WTC11 (cell line): ENCODE measurements at regions not wholly inside any gene's neighbourhood (a gene's known extent, or its start where the extent isn't known, plus 50 kb on each side); places are given as distances from the start of the nearest gene placed in this dataset.

Experiments
- ATAC-seq: fragments of 200-7000 bp; cut with Tn5 transposase; 2 replicates; pipeline ENCODE4 v1.10.0; 2021; ENCODE audit warnings: mild to moderate bottlenecking, moderate library complexity
- CTCF ChIA-PET: fragments of 300-600 bp; sonication (Branson Sonifier 250); formaldehyde crosslinking; loops from one replicate; lab custom pipeline; 2021; ENCODE audit warnings: antibody characterized with exemption; lab: Charles Lee
- POLR2A ChIA-PET: fragments of 350-600 bp; sonication (Branson Sonifier 250); formaldehyde crosslinking; loops from one replicate; lab custom pipeline; 2021; ENCODE audit warnings: antibody characterized with exemption; lab: Charles Lee
- DNase-seq: peaks from one replicate; pipeline ENCODE4 v3.0.0; 2021; ENCODE audit warnings: low spot score
- H3K27ac Mint-ChIP-seq: 2 replicates; pipeline ENCODE4 v1.8.0; 2021; ENCODE audit warnings: mixed read lengths
- H3K27me3 Mint-ChIP-seq: 2 replicates; pipeline ENCODE4 v1.8.0; 2021; ENCODE audit warnings: low read depth, mild to moderate bottlenecking, moderate library complexity, mixed read lengths
- H3K36me3 Mint-ChIP-seq: 2 replicates; pipeline ENCODE4 v1.8.0; 2021; ENCODE audit warnings: mixed read lengths
- H3K4me1 Mint-ChIP-seq: 2 replicates; pipeline ENCODE4 v1.8.0; 2022; ENCODE audit warnings: mixed read lengths
- H3K4me3 Mint-ChIP-seq: 2 replicates; pipeline ENCODE4 v1.8.0; 2021; ENCODE audit warnings: mild to moderate bottlenecking, moderate library complexity, mixed read lengths
- H3K9me3 Mint-ChIP-seq: 2 replicates; pipeline ENCODE4 v1.8.0; 2021; ENCODE audit warnings: mixed read lengths
- ATF3 ChIP-seq: sonication (generic); formaldehyde crosslinking; conservative IDR thresholded peaks from 2 replicates; pipeline ENCODE4 v1.8.1; 2022; ENCODE audit warnings: mild to moderate bottlenecking, missing genetic modification reagents
- CDX4 ChIP-seq: fragments of 250-450 bp; sonication (Bioruptor Pico); IDR thresholded peaks from 2 replicates; pipeline ENCODE4 v1.9.0; 2021; ENCODE audit warnings: moderate library complexity, mild to moderate bottlenecking, inconsistent platforms, borderline replicate concordance
- CREB1 ChIP-seq: sonication (generic); formaldehyde crosslinking; IDR thresholded peaks from 2 replicates; pipeline ENCODE4 v1.8.0; 2023; ENCODE audit warnings: mild to moderate bottlenecking, missing genetic modification reagents
- ESRRA ChIP-seq: sonication (generic); formaldehyde crosslinking; IDR thresholded peaks from 2 replicates; pipeline ENCODE4 v1.8.1; 2022; ENCODE audit warnings: mild to moderate bottlenecking, missing genetic modification reagents, borderline replicate concordance
- GRHL2 ChIP-seq: fragments of 250-450 bp; sonication (Bioruptor Pico); IDR thresholded peaks from 2 replicates; pipeline ENCODE4 v1.8.0; 2022; ENCODE audit warnings: mild to moderate bottlenecking, moderate library complexity; ENCODE audit not compliant: insufficient replicate concordance, severe bottlenecking
- MAX ChIP-seq: sonication (generic); formaldehyde crosslinking; IDR thresholded peaks from 2 replicates; pipeline ENCODE4 v1.8.0; 2022; ENCODE audit warnings: mild to moderate bottlenecking, missing genetic modification reagents
- NR1H2 ChIP-seq: sonication (generic); formaldehyde crosslinking; IDR thresholded peaks from 2 replicates; pipeline ENCODE4 v1.9.0; 2021; ENCODE audit warnings: mild to moderate bottlenecking, moderate library complexity, missing genetic modification reagents
- PRDM15 ChIP-seq: sonication (generic); formaldehyde crosslinking; IDR thresholded peaks from 2 replicates; pipeline ENCODE4 v1.8.0; 2022; ENCODE audit warnings: missing genetic modification reagents
- PRRX2 ChIP-seq: fragments of 250-450 bp; sonication (Bioruptor Pico); IDR thresholded peaks from 2 replicates; pipeline ENCODE4 v1.8.0; 2021; ENCODE audit warnings: mild to moderate bottlenecking
- SMAD3 ChIP-seq: sonication (generic); formaldehyde crosslinking; IDR thresholded peaks from 2 replicates; pipeline ENCODE4 v1.8.0; 2022; ENCODE audit warnings: missing genetic modification reagents, mild to moderate bottlenecking, borderline replicate concordance
- TP53 ChIP-seq: sonication (generic); formaldehyde crosslinking; IDR thresholded peaks from 2 replicates; pipeline ENCODE4 v1.8.1; 2023; ENCODE audit warnings: mild to moderate bottlenecking, missing genetic modification reagents
- USF1 ChIP-seq: sonication (generic); formaldehyde crosslinking; IDR thresholded peaks from 2 replicates; pipeline ENCODE4 v1.8.0; 2022; ENCODE audit warnings: mild to moderate bottlenecking, missing genetic modification reagents
- ZMAT4 ChIP-seq: fragments of 250-450 bp; sonication (Bioruptor Pico); IDR thresholded peaks from 2 replicates; pipeline ENCODE4 v1.9.0; 2021; ENCODE audit warnings: mild to moderate bottlenecking
- ZNF317 ChIP-seq: sonication (generic); formaldehyde crosslinking; IDR thresholded peaks from 2 replicates; pipeline ENCODE4 v1.8.1; 2023; ENCODE audit warnings: low read depth, mild to moderate bottlenecking, moderate library complexity, missing genetic modification reagents, borderline replicate concordance
- ZSCAN18 ChIP-seq: fragments of 250-450 bp; sonication (Bioruptor Pico); IDR thresholded peaks from 2 replicates; pipeline ENCODE4 v2.1.2; 2022; ENCODE audit warnings: mild to moderate bottlenecking, moderate library complexity

GRCh38 chrX:125709532-125709931 lies 389.9 kb downstream of the TEX13C start:
- Mint-ChIP-seq H3K36me3 (no peaks in the 10 kb centered on the region), H3K4me1 (0 out of 2 replicates have a peak, but pooled peaks cover 4% of the 10 kb centered on the region)

GRCh38 chrX:125710403-125711062 lies 390.9 kb downstream of the TEX13C start:
- H3K27ac Mint-ChIP-seq, result no peak overlapping the region
- H3K4me1 Mint-ChIP-seq, result 0 out of 2 replicates have a peak, but pooled peaks cover 4% of the 10 kb centered on the region
- H3K27me3 Mint-ChIP-seq, result no peaks in the 10 kb centered on the region
- no peaks in the 10 kb centered on the region for H3K36me3 Mint-ChIP-seq
- no peak for TF ChIP-seq PRDM15 (CRISPR knock-in tag)
- TF ChIP-seq GRHL2 (CRISPR knock-in tag), result no peak
- no peak for TF ChIP-seq USF1 (CRISPR knock-in tag)
- TF ChIP-seq ZMAT4 (CRISPR knock-in tag), result no peak
- TF ChIP-seq ZSCAN18 (CRISPR knock-in tag), result no peak
- TF ChIP-seq CREB1, result no peak
- no peak for TF ChIP-seq ESRRA
- no peak for TF ChIP-seq CDX4 (CRISPR knock-in tag)
- TF ChIP-seq ATF3 (CRISPR knock-in tag), result no peak
- no peak for TF ChIP-seq SMAD3
- TF ChIP-seq ZNF317 (CRISPR knock-in tag), result no peak
- no peak for TF ChIP-seq NR1H2 (CRISPR knock-in tag)
- TF ChIP-seq MAX (CRISPR knock-in tag), result no peak
- no peak for TF ChIP-seq TP53 (CRISPR knock-in tag)
- TF ChIP-seq, all 79 proteins: peak for 0
- Mint-ChIP-seq H3K4me3 (no peak overlapping the region), H3K9me3 (no peaks in the 10 kb centered on the region)
- CTCF ChIA-PET, result no interaction called here
- DNase-seq (no peak), ATAC-seq (peak; percentile 34; the same call in 1 of the 2 replicates)
- POLR2A ChIA-PET, result no interaction called here

More at GRCh38 chrX:125709532-125709931, 389.9 kb downstream of the TEX13C start:
- DNase-seq (no peak), ATAC-seq (no peak)
- CTCF ChIA-PET, result no interaction called here
- no peaks in the 10 kb centered on the region; the same call in 1 of the 2 replicates for H3K9me3 Mint-ChIP-seq
- no peak for TF ChIP-seq PRRX2 (CRISPR knock-in tag)
- TF ChIP-seq, all 79 proteins: peak for 0
- Mint-ChIP-seq H3K27me3 (no peaks in the 10 kb centered on the region), H3K4me3 (no peak overlapping the region), H3K27ac (no peak overlapping the region)
- POLR2A ChIA-PET, result no interaction called here
